ENCODE measurements at regions not wholly inside any gene's neighbourhood (a gene's known extent, or its start where the extent isn't known, plus 50 kb on each side); places are given as distances from the start of the nearest gene placed in this dataset.

DNA sequence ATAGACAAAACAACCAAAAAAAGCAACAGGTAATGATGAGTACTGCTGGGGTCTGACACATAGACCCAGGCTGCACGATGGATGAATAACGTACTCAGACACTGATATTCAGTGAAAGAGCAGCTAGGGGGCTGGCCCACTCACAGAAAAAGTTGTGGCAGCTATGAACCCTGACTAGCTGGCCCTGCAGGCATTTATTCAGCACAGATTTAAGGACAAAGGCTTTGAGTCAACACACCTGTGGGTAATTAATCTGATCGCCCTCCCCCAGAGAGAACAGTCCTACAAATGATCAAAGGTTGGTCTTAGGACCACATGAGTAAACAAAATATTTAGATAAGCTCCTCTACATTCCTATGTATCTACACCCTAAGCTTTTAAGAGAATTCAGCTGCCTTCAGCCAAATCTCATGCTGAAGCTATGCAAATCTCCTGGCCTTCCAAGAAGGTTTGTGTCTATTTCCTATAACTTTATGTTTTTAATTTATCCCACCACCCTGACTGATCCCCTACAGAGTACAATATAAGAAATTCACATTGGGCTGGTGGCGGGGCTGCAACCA, 81.7 kb upstream of the NXT1 start:
- TF ChIP-seq, protein P1, sequence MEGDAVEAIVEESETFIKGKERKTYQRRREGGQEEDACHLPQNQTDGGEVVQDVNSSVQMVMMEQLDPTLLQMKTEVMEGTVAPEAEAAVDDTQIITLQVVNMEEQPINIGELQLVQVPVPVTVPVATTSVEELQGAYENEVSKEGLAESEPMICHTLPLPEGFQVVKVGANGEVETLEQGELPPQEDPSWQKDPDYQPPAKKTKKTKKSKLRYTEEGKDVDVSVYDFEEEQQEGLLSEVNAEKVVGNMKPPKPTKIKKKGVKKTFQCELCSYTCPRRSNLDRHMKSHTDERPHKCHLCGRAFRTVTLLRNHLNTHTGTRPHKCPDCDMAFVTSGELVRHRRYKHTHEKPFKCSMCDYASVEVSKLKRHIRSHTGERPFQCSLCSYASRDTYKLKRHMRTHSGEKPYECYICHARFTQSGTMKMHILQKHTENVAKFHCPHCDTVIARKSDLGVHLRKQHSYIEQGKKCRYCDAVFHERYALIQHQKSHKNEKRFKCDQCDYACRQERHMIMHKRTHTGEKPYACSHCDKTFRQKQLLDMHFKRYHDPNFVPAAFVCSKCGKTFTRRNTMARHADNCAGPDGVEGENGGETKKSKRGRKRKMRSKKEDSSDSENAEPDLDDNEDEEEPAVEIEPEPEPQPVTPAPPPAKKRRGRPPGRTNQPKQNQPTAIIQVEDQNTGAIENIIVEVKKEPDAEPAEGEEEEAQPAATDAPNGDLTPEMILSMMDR (conservative IDR thresholded peaks at IDR 0.05), result no peak
- no peak for TF ChIP-seq ZFX (IDR thresholded peaks at IDR 0.05)
- no peak overlapping the region for H3K27ac ChIP-seq

DNA sequence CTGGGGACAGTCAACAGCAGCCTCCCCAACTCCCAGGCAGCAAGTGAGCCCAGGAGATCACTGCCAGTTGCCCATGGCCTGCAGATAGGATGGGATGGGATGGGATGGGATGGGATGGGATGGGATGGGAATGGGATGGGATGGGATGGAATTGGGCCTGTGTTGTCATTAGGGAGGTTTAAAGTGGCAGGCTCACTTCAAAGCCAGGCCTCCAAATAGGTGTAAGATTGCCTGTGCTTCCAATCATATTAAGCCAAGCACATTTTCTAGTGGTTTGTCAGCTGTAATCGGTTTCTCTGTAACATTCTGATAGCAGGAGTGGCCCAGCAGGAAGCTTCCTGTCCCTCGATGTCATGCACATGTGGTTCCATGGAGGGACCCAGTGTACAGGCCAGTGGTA, 82.7 kb upstream of the NXT1 start:
- no peak overlapping the region for H3K27ac ChIP-seq
- no peak for TF ChIP-seq ZFX (IDR thresholded peaks at IDR 0.05)
- TF ChIP-seq, protein P1 (conservative IDR thresholded peaks at IDR 0.05), result no peak

DNA sequence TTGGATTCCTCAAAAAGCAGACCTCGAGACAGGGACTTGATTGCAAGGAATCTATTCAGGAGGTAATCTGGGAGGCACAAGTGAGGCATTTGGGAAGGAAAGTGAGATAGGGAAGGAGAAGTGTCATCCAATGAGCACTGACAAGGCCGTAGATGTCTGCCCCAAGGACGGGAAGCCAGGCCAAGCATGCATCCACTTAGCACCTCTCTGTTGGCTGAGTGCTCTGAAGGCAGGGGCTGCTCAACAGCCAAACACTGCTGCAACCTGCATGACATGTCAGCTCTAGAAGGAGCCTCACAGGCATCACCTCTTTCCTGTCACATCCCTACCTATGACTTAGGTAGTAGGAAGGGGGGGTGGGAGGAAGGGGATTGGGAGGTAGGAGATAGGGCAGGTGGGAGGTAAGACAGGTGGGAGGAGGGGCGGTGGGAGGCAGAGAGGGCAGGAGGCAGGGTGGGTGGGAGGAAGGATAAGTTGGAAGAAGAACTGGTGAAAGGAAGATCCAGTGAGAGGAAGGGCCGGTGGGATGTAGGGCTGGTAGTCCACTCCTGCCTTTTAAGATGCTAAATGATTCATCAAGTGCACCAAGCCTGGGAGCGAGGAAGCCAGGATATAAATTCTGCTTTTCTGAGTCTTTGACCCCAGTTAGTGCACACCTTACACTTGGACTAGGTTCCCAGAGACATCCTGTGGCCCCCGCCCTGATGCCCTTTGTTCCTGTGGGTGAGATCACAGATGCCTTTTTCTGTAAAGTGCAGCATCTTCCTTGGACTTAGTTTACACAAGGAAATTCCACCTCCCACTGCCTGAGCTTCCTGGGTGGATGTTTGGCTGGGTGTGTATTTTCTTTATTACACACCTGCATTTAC, 83.8 kb upstream of the NXT1 start:
- no peak overlapping the region for H3K27ac ChIP-seq
- no peak for TF ChIP-seq ZFX (IDR thresholded peaks at IDR 0.05)
- TF ChIP-seq, protein P1 (conservative IDR thresholded peaks at IDR 0.05), result no peak

DNA sequence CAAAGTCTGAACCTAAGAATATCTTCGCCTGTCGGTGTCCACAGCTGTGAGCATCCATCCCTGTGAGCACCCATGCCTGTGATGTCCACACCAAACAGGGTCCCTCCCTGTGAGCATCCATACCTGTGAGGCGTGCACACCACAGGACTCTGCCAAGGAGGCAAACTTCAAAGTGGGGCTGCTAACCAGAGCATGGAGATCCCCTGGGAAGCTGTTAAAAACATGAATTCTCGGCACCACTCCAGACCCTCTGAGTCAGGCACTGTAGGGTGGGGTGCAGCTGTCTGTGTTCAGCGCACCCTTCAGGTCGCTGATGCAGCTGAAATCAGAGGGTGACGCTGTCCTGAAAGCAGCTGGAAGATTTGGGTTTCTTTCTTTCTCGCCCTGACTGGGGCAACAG, 85.4 kb upstream of the NXT1 start:
- TF ChIP-seq, protein P1 (conservative IDR thresholded peaks at IDR 0.05), result no peak
- no peak for TF ChIP-seq ZFX (IDR thresholded peaks at IDR 0.05)
- no peak overlapping the region for H3K27ac ChIP-seq

DNA sequence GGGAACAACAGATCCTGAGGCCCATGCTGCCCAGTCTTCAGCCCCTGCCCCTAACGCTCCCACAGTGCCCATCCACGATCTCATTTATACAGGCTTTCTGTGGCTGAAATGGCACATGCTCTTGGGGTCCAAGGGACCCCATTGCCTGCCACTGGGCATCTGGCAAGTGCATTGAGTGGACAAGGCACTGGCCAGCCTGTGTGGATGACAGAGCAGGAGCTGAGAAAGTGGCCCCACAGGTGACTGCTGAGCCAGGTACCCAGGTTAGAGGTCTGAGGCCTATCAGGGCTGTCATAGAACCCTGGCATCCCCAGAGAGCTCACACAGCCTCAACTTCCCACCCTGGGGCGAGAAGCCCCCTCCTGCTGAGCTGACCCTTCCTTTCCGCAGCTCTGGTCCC, 86.0 kb upstream of the NXT1 start:
- no peak for TF ChIP-seq ZFX (IDR thresholded peaks at IDR 0.05)
- TF ChIP-seq, protein P1 (conservative IDR thresholded peaks at IDR 0.05), result no peak
- no peak overlapping the region for H3K27ac ChIP-seq

DNA sequence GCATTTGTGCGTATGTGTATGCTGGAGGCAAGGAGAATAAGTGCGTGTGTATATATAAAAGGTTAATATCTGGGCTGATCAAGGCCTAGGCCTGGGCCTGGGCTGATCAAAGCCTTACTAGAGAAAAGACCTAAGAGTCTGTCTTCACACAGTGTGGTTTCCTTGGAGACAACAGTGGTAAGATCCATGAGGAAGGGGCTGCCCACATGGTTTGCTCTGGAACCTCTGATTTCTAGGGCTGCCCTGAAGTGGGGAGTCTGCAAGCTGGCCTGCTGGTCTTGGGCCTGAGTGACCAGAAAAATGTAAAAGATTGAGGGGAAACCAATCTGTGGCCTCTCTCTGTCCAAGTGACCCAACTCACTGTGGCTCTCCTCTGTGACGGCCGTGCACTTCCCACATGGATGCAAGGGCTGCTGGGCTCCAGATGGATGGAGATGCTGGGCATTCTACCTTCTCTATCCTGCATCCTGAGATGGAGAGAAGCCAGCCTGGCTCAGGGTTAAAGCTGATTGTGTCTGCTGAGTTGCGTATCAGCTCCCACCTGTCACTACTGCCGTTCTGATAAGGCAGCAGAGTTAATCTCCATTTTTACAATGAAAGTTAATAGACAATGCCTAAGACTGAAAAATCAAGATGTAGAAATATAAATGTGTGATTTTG, 90.3 kb upstream of the NXT1 start:
- H3K27ac ChIP-seq, result no peak overlapping the region

More for the DNA sequence above, 90.3 kb upstream of the NXT1 start:
- TF ChIP-seq ZFX (IDR thresholded peaks at IDR 0.05), result no peak
- TF ChIP-seq, protein P1 (conservative IDR thresholded peaks at IDR 0.05), result no peak
